HG03159 (cell line): ENCODE measurements at regions not wholly inside any gene's neighbourhood (a gene's known extent, or its start where the extent isn't known, plus 50 kb on each side); places are given as distances from the start of the nearest gene placed in this dataset.
"Not testable (repeated sequence)": the region's sequence is repeated elsewhere in the genome, so short reads cannot be mapped to it uniquely, and the experiment has no call there.

Experiments used
- ATAC-seq: cut with Tn5 transposase; IDR thresholded peaks from one replicate; pipeline ENCODE4 v1.9.1; 2021; ENCODE audit warnings: mild to moderate bottlenecking, moderate library complexity; ENCODE audit not compliant: unreplicated experiment

- peak; percentile 80 for ATAC-seq
Observed at GRCh38 chrX:121283921-121284320, 236.5 kb downstream of the GLUD2 start.

GRCh38 chrX:121298499-121298898 is 251.1 kb downstream of the GLUD2 start:
- no peak for ATAC-seq

GRCh38 chrX:121301356-121301755 is 253.9 kb downstream of the GLUD2 start:
- ATAC-seq, result no peak

- ATAC-seq, result no peak
Observed at GRCh38 chrX:121301822-121302221, 254.4 kb downstream of the GLUD2 start.

GRCh38 chrX:121307449-121307848 is 260.0 kb downstream of the GLUD2 start:
- peak; percentile 66 for ATAC-seq

- peak; percentile 74 for ATAC-seq
Observed at GRCh38 chrX:121308276-121308805, 260.9 kb downstream of the GLUD2 start.

DNA sequence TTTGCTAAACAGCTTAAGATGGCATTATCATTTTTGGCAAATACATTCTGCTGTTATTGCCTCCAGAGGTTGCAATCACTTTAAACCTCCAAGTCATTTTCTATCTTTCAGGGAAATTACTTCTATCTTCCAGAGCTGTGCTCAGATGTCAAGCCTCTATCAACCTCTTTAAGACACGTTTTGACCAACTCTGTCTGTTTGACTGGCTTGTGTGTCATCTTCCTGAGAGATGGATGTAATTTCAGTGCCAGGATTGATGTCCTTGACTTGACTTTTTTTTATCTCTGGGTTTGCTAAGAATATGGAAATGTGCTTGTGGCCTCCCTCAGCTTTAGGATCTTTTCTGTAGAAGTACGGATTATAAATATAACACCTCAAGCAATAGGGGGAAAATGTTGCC is 263.4 kb downstream of the GLUD2 start:
- no peak for ATAC-seq

- ATAC-seq, result no peak
Observed at GRCh38 chrX:121320441-121320840, 273.0 kb downstream of the GLUD2 start.

DNA sequence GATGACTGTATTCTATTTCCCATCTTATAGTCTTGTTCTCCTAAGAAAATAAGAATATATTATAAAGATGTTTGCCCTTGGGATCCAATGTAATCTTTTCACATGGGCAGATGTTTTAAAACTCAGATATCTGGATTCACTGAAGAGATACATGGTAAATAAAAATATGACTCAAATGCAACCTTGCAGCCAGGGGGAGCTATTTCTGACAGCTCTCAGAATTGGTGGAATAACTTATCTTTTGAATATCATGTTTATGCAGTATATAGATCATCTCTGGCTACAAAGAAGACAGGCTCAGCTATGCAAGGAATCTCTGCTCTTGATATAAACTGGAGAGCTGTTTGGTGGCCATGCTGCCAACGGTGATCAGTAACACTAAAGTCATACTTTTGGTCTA is 274.7 kb downstream of the GLUD2 start:
- ATAC-seq, result no peak

DNA sequence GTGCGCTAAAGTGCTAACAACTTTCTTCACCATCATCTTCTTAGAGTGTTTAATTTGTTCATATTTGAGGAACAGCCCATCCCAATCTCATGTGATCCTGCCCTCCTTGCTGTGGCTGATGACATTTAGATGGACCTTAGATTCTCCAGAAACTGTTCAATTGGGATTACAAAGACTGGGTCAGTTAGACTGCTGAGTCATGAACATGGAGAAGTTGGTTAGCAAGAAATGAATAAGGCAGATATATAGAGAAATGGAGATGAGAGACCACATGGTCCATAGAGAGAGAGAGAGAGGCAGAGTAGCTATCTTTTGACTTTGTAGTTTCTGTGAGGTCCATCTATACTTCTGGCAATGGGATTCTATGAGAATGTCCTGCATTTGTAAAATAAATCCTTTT is 275.9 kb downstream of the GLUD2 start:
- no peak for ATAC-seq

DNA sequence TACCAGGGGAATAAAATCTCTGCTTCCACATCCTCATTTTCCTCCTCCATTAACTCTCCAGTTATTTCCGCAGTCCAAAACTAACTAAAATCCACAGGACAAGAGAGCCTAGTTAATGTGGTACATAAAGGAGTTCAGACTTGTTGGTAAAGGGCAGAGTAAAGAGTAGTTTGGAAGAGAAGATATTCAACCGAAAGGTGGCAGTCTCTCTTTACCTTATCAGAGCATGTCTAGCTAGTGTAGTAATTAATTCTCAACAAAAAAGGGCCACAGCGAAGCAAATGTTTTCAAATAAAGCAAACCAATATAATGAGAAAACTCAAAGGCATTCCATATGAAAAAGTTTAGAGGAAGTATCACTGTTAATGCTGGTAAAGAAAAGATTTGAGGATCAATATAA is 286.5 kb downstream of the GLUD2 start:
- ATAC-seq, result no peak

- no peak for ATAC-seq
Observed at GRCh38 chrX:121336831-121337421, 289.5 kb downstream of the GLUD2 start.

DNA sequence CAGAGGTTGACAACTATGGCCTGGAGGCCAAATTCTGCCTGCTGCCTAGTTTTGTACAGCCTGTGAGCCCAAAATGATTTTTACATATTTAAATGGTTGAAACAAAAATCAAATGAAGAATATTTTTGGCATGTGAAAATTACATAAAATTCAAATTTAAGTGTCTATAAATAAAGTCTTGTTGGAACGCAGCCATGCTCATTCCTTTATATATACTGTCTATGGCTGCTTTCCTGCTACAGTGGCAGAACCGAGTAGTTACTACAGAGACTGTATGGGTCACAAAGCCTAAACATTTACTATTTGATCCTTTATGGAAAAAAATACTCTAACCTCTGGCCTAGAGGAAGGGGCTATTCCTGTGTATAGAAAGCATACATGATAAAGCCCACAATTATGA is 290.4 kb downstream of the GLUD2 start:
- no peak for ATAC-seq

DNA sequence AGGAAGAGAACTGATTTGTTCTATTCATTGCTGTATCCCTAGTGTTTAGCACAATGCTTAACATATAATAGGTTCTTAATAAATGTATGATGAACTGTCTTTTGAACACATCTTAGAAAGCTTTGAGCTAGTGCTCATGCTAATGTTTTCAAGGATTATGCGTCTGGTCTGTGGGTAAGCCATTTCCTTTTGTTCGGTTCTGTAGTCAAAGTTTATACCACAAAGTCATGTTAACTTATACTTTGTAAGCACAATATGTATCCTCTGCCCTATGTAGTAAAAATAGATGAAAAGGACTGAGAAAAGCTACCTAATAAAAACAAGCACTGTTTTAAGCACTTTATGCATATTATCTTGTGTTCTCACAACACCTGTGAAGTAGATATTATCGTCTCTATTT is 301.9 kb downstream of the GLUD2 start:
- ATAC-seq, result no peak

DNA sequence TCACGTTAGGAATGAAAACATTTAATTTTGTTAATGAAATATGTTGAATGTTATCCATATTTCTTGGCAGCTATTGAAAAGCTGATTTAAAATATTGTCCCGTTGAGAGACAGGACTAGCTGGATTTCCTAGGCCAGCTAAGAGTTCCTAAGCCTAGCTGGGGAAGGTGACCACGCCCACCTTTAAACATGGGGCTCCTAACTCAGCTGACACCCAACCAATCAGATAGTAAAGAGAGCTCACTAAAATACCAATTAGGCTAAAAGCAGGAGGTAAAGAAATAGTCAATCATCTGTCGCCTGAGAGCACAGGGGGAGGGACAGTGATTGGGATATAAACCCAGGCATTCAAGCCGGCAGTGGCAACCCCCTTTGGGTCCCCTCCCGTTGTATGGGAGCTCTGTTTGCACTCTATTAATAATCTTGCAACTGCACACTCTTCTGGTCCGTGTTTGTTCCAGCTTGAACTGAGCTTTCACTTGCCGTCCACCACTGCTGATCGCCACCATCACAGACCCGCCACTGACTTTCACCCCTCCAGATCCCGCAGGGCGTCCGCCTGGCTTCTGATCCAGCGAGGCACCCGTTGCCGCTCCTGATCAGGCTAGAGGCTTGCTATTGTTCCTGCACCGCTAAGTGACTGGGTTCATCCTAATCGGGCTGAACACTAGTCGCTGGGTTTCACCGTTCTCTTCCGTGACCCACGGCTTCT is 308.9 kb downstream of the GLUD2 start:
- no peak for ATAC-seq

DNA sequence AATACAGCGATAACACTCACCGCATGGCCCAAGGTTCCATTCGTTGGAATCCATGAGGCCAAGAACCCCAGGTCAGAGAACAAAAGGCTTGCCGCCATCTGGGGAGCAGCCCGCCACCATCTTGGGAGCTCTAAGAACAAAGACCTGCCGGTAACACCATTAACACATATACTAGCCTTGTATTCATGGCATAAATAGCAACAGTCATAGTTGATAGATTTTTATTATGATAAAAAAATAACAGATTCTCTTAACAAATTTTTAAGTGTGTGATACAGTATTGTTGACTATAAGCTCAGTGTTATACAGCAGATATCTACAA is 309.4 kb downstream of the GLUD2 start:
- ATAC-seq, result no peak

DNA sequence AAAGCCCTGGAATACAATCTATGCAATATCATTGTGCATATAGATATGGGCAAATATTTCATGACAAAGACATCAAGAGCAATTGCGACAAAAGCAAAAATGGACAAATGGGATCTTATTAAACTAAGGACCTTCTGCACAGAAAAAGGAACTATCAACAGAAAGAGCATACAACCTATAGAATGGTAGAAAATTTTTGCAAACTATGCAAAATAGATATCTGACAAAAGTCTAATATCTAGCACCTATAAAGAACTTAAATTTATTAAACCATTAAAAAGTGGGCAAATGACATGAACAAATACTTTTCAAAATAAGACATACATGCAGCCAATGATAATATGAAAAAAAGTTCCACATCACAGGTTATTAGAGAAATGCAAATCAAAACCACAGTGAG is 312.9 kb downstream of the GLUD2 start:
- ATAC-seq, result no peak

DNA sequence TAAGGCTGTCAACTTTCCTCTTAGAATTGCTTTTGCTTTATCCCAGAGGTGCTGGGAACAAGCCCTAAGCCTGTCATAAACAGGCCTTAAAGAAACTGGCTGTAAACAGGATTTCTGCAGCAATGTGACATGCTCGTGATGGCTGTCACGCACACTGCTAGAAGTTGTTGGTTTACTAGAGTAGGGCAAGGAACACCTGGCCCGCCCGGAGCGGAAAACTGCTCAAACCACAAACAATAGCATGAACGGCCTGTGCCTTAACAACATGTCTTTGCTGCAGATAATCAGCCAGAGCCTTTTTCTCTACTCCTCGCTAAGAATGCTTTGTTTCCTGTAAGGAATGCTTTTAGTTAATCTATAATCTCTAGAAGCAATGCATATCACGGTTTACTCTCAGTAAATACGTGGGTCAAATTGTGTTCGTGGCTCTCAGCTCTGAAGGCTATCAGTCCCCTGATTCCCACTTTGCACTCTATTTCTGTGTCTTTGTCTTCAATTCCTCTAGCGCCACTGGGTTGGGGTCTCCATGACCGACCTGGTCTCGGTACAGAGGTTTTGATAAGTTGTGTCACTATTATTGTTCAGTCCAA is 318.3 kb downstream of the GLUD2 start:
- ATAC-seq, result no peak

DNA sequence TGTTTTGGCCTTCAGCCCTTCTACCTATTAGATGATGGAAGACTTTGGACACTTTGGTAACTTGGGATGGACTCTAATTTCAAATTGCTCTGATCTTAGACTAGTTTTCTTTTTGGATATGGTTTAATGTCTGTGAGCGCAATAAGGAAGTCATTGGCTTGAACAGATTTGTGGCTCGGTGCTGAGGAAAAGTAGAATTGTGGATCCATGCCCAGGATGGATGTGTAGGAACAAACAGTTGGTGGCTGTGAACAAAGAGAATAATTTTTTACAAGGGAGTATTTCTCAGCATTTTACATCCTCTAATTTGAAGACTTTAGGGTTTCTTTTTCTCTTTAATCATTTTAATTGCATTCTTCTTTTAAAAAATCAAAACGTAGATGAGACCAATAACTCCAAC is 327.1 kb downstream of the GLUD2 start:
- ATAC-seq, result no peak

DNA sequence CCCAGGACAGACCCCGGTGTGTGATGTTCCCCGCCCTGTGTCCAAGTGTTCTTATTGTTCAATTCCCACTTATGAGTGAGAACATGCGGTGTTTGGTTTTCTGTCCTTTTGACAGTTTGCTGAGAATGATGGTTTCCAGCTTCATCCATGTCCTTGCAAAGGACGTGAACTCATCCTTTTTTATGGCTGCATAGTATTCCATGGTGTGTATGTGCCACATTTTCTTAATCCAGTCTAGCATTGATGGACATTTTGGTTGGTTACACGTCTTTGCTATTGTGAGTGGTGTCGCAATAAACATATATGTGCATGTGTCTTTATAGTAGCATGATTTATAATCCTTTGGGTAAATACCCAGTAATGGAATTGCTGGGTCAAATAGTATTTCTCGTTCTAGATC is 334.5 kb downstream of the GLUD2 start:
- not testable (repeated sequence) for ATAC-seq

- no peak for ATAC-seq
Observed at GRCh38 chrX:121389976-121390714, 342.7 kb downstream of the GLUD2 start.

DNA sequence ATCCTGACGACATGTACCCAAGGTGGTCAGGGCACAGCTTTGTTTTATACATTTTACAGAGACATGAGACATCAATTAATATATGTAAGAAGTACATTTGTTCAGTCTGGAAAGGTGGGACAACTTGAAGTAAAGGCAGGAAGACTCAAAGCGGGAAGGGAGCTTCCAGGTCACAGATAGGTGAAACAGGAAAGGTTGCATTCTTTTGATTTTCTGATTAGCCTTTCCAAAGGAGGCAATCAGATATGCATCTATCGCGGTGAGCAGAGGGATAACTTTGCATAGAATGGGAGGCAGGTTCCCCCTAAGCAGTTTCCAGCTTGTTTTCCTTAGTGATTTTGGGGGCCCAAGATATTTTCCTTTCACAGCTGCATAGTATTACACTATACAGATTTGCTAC is 358.4 kb downstream of the GLUD2 start:
- ATAC-seq, result no peak
